NT2/D1 (cell line): ENCODE measurements at regions not wholly inside any gene's neighbourhood (a gene's known extent, or its start where the extent isn't known, plus 50 kb on each side); places are given as distances from the start of the nearest gene placed in this dataset.

Experiments used
- YY1 ChIP-seq: IDR thresholded peaks from 2 replicates; pipeline ENCODE4 v1.6.1; 2011; ENCODE audit not compliant: insufficient read length, insufficient read depth
- ZNF274 ChIP-seq: IDR thresholded peaks from 2 replicates; pipeline ENCODE4 v1.6.1; 2011; ENCODE audit warnings: mild to moderate bottlenecking, low read depth, low read length

GRCh38 chr20:52402950-52403349 lies 211.4 kb upstream of the ZFP64 start:
- no peak for TF ChIP-seq YY1
- TF ChIP-seq ZNF274: no peak
